GM12875 (cell line): ENCODE measurements at regions not wholly inside any gene's neighbourhood (a gene's known extent, or its start where the extent isn't known, plus 50 kb on each side); places are given as distances from the start of the nearest gene placed in this dataset.

Source experiments
- H3K4me3 ChIP-seq: one replicate; pipeline ENCODE4 v1.5.1; 2011; ENCODE audit warnings: low read depth, low read length, control low read depth
- TF ChIP-seq, protein P1 (sequence below): IDR thresholded peaks from 2 replicates; pipeline ENCODE4 v1.5.1; 2011; ENCODE audit warnings: low read depth, mild to moderate bottlenecking, control low read depth, inconsistent platforms, low read length, moderate library complexity, borderline replicate concordance; ENCODE audit not compliant: insufficient read depth

GRCh38 chr2:155111070-155111469, 412.6 kb downstream of the KCNJ3 start:
- H3K4me3 ChIP-seq = no peak overlapping the region
- TF ChIP-seq, protein P1, sequence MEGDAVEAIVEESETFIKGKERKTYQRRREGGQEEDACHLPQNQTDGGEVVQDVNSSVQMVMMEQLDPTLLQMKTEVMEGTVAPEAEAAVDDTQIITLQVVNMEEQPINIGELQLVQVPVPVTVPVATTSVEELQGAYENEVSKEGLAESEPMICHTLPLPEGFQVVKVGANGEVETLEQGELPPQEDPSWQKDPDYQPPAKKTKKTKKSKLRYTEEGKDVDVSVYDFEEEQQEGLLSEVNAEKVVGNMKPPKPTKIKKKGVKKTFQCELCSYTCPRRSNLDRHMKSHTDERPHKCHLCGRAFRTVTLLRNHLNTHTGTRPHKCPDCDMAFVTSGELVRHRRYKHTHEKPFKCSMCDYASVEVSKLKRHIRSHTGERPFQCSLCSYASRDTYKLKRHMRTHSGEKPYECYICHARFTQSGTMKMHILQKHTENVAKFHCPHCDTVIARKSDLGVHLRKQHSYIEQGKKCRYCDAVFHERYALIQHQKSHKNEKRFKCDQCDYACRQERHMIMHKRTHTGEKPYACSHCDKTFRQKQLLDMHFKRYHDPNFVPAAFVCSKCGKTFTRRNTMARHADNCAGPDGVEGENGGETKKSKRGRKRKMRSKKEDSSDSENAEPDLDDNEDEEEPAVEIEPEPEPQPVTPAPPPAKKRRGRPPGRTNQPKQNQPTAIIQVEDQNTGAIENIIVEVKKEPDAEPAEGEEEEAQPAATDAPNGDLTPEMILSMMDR = no peak

GRCh38 chr2:155109527-155109926, 411.0 kb downstream of the KCNJ3 start:
- TF ChIP-seq, protein P1 = no peak
- no peak overlapping the region for H3K4me3 ChIP-seq

- no peak overlapping the region for H3K4me3 ChIP-seq
- TF ChIP-seq, protein P1 = no peak
These were observed 401.8 kb downstream of the KCNJ3 start for GRCh38 chr2:155100261-155100660.

GRCh38 chr2:155099784-155100183, 401.3 kb downstream of the KCNJ3 start:
- no peak overlapping the region for H3K4me3 ChIP-seq
- TF ChIP-seq, protein P1 = no peak

DNA sequence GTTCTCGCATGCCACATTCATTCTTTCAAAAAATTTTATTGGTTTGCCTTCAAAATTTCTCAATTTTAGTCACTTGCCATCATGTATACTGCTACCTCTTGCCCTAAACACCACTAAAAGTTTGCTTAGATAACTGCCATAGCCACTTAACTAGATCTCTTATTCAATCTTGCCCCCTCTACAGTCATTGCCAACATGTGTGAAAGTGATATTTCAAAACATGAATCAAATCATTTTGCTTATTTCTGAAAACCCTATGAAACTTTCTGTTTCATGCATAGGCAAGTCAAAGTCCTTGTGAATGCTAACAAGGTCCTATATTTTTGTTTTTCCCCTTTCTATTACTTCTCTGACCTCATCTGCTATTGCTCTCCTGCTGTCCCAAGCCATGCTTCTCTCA, 397.1 kb downstream of the KCNJ3 start:
- H3K4me3 ChIP-seq = no peak overlapping the region
- TF ChIP-seq, protein P1 = no peak

- TF ChIP-seq, protein P1 = no peak
- no peak overlapping the region for H3K4me3 ChIP-seq
These were observed 381.9 kb downstream of the KCNJ3 start for GRCh38 chr2:155080373-155080772.

DNA sequence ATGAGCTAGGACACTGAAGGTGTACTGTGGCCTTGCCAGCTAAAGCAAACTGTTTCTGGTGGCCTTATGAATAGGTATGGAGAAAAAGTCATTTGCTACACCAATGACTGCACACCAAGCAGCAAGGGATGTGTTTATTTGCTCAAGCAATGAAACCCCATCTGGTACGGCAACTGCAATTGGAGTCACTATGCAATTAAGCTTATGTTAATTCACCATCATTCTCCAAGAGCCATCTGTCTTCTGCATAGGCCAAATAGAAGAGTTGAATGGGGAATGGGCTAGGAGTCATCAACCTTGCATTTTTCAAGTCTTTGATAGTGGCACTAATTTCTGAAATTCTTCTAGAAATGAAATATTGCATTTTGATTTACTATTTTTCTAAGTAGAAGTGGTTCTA, 372.0 kb downstream of the KCNJ3 start:
- TF ChIP-seq, protein P1 = no peak
- H3K4me3 ChIP-seq = no peak overlapping the region
